22Rv1 (cell line): ENCODE measurements at regions not wholly inside any gene's neighbourhood (a gene's known extent, or its start where the extent isn't known, plus 50 kb on each side); places are given as distances from the start of the nearest gene placed in this dataset.

Source experiments
- H3K27ac ChIP-seq: fragments of 450-650 bp; 2 replicates; pipeline ENCODE4 v1.5.1; 2017
- CTCF ChIP-seq: fragments of 450-650 bp; IDR thresholded peaks from 2 replicates; pipeline ENCODE4 v1.5.1; 2017; ENCODE audit warnings: mild to moderate bottlenecking
- ZFX ChIP-seq: fragments of 450-650 bp; IDR thresholded peaks from 2 replicates; pipeline ENCODE4 v1.6.1; 2017; ENCODE audit warnings: antibody characterized with exemption, borderline replicate concordance

GRCh38 chr11:109247071-109247470 lies 174.9 kb upstream of the C11orf87 start:
- H3K27ac ChIP-seq, result no peak overlapping the region
- TF ChIP-seq CTCF, result no peak
- no peak for TF ChIP-seq ZFX

GRCh38 chr11:109249597-109249996 lies 172.4 kb upstream of the C11orf87 start:
- H3K27ac ChIP-seq, result no peak overlapping the region
- no peak for TF ChIP-seq ZFX
- no peak for TF ChIP-seq CTCF

- no peak overlapping the region for H3K27ac ChIP-seq
Measured at GRCh38 chr11:109251230-109251629, 170.8 kb upstream of the C11orf87 start.

GRCh38 chr11:109264128-109264527 lies 157.9 kb upstream of the C11orf87 start:
- TF ChIP-seq ZFX (no peak), CTCF (no peak)
- H3K27ac ChIP-seq, result no peak overlapping the region

More at GRCh38 chr11:109251230-109251629, 170.8 kb upstream of the C11orf87 start:
- TF ChIP-seq CTCF (no peak), ZFX (no peak)

GRCh38 chr11:109267293-109268095 lies 154.5 kb upstream of the C11orf87 start:
- TF ChIP-seq ZFX (no peak), CTCF (no peak)
- no peak overlapping the region for H3K27ac ChIP-seq

GRCh38 chr11:109275931-109276330 lies 146.1 kb upstream of the C11orf87 start:
- H3K27ac ChIP-seq, result no peak overlapping the region
- TF ChIP-seq ZFX (no peak), CTCF (no peak)

DNA sequence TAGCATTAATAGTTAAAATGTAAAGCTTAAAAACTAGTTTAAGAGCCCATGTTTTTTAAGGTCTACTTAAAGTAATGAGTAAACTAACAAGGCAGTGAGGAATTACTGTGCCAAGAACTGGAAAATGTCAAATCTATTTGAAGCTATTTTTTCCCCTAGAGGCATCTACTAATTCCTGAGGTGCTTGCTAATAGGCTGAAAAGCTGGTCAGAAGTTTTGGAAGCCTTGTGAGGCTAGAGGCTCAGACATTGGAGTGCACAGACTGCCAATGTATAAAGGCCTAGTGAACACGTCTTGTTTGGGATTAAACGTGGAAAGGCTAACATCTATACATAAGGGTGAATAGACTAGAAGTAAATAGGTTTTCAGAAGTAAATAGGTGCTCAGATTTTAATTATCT lies 136.5 kb upstream of the C11orf87 start:
- H3K27ac ChIP-seq, result no peak overlapping the region
- no peak for TF ChIP-seq ZFX
- TF ChIP-seq CTCF, result no peak
